ENCODE measurements at regions not wholly inside any gene's neighbourhood (a gene's known extent, or its start where the extent isn't known, plus 50 kb on each side); places are given as distances from the start of the nearest gene placed in this dataset.

- TF ChIP-seq, protein P1, sequence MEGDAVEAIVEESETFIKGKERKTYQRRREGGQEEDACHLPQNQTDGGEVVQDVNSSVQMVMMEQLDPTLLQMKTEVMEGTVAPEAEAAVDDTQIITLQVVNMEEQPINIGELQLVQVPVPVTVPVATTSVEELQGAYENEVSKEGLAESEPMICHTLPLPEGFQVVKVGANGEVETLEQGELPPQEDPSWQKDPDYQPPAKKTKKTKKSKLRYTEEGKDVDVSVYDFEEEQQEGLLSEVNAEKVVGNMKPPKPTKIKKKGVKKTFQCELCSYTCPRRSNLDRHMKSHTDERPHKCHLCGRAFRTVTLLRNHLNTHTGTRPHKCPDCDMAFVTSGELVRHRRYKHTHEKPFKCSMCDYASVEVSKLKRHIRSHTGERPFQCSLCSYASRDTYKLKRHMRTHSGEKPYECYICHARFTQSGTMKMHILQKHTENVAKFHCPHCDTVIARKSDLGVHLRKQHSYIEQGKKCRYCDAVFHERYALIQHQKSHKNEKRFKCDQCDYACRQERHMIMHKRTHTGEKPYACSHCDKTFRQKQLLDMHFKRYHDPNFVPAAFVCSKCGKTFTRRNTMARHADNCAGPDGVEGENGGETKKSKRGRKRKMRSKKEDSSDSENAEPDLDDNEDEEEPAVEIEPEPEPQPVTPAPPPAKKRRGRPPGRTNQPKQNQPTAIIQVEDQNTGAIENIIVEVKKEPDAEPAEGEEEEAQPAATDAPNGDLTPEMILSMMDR (IDR thresholded peaks at IDR 0.05): no peak
- ATAC-seq: no peak
- no peaks in the 10 kb centered on the region for H3K36me3 ChIP-seq
- intact Hi-C loops (cut with DNase I): no loop called here
- no peak overlapping the region for H3K27ac ChIP-seq
- H3K4me1 ChIP-seq: no peaks in the 10 kb centered on the region
- H3K9me3 ChIP-seq: no peaks in the 10 kb centered on the region
- no peak for DNase-seq
- H3K4me3 ChIP-seq: no peak overlapping the region
- H3K27me3 ChIP-seq (ENCODE audit: low read depth): no peaks in the 10 kb centered on the region
Measured at GRCh38 chr2:19805266-19805665, 96.5 kb downstream of the TTC32 start.

GRCh38 chr2:19804639-19805260 lies 97.0 kb downstream of the TTC32 start:
- Histone ChIP-seq H3K36me3 (no peaks in the 10 kb centered on the region), H3K4me3 (no peak overlapping the region), H3K27me3 (ENCODE audit: low read depth) (no peaks in the 10 kb centered on the region), H3K4me1 (no peaks in the 10 kb centered on the region), H3K27ac (no peak overlapping the region), H3K9me3 (no peaks in the 10 kb centered on the region)
- DNase-seq: no peak
- intact Hi-C loops (cut with DNase I): no loop called here
- ATAC-seq: no peak
- TF ChIP-seq, protein P1 (IDR thresholded peaks at IDR 0.05): no peak

DNA sequence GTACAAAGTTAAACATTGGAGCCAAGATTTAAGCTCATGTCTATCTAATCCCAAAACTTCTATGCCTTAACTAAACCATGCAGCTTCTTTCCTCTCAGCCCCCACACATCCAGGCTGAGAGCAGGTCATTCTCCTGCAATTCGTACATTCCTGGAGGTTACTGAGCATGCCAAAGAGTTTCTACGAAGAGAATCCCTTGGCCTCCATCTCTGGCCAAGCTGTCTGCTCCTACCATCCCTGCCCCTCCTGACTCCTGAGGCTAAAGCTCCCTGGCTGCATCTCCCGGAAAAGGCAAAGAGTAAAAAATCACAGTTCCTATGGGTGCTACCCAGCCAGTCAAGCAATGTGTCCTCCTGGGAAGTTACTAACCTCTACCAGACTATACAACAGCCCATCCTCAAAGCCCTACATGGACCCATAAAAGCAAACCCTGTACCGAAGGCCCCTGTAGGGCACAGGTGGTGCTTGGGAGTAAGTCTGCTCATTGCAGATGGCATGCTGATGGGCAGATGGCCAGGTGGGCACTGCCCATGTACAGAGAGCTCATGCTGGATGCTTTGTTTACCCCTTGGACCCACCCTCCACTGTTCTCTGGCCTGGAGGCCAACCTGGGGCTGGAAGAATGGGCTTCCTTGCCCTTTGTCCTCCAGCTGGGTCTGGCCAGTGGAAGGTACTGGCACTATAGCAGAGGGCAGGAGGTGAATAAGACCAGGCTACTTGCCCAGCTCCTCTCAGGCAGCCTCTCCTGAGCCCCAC lies 99.5 kb downstream of the TTC32 start:
- no peak for DNase-seq

DNA sequence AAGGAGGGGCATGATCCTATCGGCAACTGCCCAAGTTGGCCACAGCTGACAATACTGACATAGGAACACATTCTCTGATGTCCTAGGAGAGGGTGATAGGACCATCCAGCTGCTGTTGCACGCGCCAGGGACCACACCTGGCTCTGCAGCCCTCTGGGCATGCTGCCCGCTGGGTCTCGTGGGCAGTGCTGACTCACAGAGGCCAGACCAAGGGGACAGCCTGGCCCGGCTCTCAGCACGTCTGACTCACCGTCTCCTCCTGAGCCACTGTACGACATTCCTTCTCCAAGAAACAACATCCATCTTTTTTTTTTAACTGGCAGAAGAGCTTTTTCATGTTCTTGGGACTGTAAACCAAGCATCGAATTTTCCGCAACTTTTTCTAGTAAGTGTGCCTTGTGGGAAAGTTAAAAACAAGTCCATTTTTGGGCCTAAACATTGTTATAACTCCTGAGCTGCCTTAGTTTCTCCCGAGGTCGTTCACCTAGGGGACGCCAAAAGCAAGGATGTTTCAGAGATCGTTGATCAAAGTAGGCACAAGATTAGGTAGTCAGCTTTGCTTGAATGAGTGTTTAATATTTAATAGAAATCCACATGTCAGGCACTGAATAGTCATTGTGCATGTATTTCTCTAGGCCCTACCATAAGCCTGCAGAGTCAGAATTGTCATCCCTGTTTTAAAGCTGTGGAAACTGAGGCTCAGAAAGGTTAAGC lies 100.3 kb downstream of the TTC32 start:
- H3K9me3 ChIP-seq: no peaks in the 10 kb centered on the region
- peak; percentile 56 to 87 for ATAC-seq
- no peak overlapping the region for H3K4me3 ChIP-seq
- DNase-seq: peak; percentile 53
- H3K27ac ChIP-seq: no peak overlapping the region
- TF ChIP-seq, protein P1 (IDR thresholded peaks at IDR 0.05): no peak
- intact Hi-C loops (cut with DNase I): no loop called here
- H3K4me1 ChIP-seq: no peaks in the 10 kb centered on the region
- no peaks in the 10 kb centered on the region for H3K27me3 ChIP-seq (ENCODE audit: low read depth)
- H3K36me3 ChIP-seq: no peaks in the 10 kb centered on the region

More for the DNA sequence above, 99.5 kb downstream of the TTC32 start:
- H3K9me3 ChIP-seq: no peaks in the 10 kb centered on the region
- no peak for ATAC-seq
- intact Hi-C loops (cut with DNase I): no loop called here
- H3K27me3 ChIP-seq (ENCODE audit: low read depth): no peaks in the 10 kb centered on the region
- no peak overlapping the region for H3K4me3 ChIP-seq
- H3K4me1 ChIP-seq: no peaks in the 10 kb centered on the region
- H3K27ac ChIP-seq: no peak overlapping the region
- H3K36me3 ChIP-seq: no peaks in the 10 kb centered on the region
- TF ChIP-seq, protein P1 (IDR thresholded peaks at IDR 0.05): no peak

- TF ChIP-seq, protein P1 (IDR thresholded peaks at IDR 0.05): no peak
- ATAC-seq (no peak), DNase-seq (no peak)
- Histone ChIP-seq H3K27me3 (ENCODE audit: low read depth) (no peaks in the 10 kb centered on the region), H3K4me1 (no peaks in the 10 kb centered on the region), H3K9me3 (no peaks in the 10 kb centered on the region), H3K27ac (no peak overlapping the region), H3K4me3 (no peak overlapping the region), H3K36me3 (no peaks in the 10 kb centered on the region)
- intact Hi-C loops (cut with DNase I): no loop called here
Measured at GRCh38 chr2:19800796-19801195, 101.0 kb downstream of the TTC32 start.
